Esophagus muscularis mucosa (tissue), 4 donors: ENCODE measurements at regions not wholly inside any gene's neighbourhood (a gene's known extent, or its start where the extent isn't known, plus 50 kb on each side); places are given as distances from the start of the nearest gene placed in this dataset.
"Not testable (repeated sequence)": the region's sequence is repeated elsewhere in the genome, so short reads cannot be mapped to it uniquely, and the experiment has no call there.

Experiments used
- DNase-seq: peaks from one replicate; pipeline ENCODE4 v3.0.0-alpha.2; 2017; ENCODE audit errors: extremely low spot score
- H3K27ac ChIP-seq, 4 donors: fragments of 200-600 bp; sonication (generic); replicated peaks in 1 of 4; 1 replicate in 3 of 4; 2 replicates in 1 of 4; pipeline ENCODE4 v1.5.1; 2016 to 2019; ENCODE audit warnings: mild to moderate bottlenecking in 1 of 4
- H3K27me3 ChIP-seq, 4 donors: fragments of 200-600 bp; sonication (generic); one replicate each; pipeline versions ENCODE4 v1.5.1 to v1.6.0; 2016 to 2019
- H3K36me3 ChIP-seq, 4 donors: fragments of 200-600 bp; sonication (generic); one replicate each; pipeline ENCODE4 v1.5.1; 2016 to 2019
- H3K4me1 ChIP-seq, 4 donors: fragments of 200-600 bp; sonication (generic); one replicate each; pipeline ENCODE4 v1.5.1; 2016 to 2019
- H3K4me3 ChIP-seq, 4 donors: fragments of 200-600 bp; sonication (generic); 1 replicate in 2 of 4; 2 replicates in 2 of 4; pipeline ENCODE4 v1.5.1; 2016 to 2019; ENCODE audit warnings: mild to moderate bottlenecking in 4 of 4, moderate library complexity in 1 of 4
- H3K9me3 ChIP-seq, 4 donors: fragments of 200-600 bp; sonication (generic); 1 replicate in 3 of 4; 2 replicates in 1 of 4; pipeline ENCODE4 v1.5.1; 2016 to 2019
- EP300 ChIP-seq: sonication (generic); formaldehyde crosslinking; IDR thresholded peaks from one replicate; pipeline ENCODE4 v1.6.1; 2017; ENCODE audit warnings: antibody characterized with exemption
- POLR2A ChIP-seq: fragments of 450-650 bp; IDR thresholded peaks from one replicate; pipeline ENCODE4 v1.6.1; 2017; ENCODE audit warnings: antibody characterized with exemption, moderate library complexity, mild to moderate bottlenecking, low read depth
- POLR2AphosphoS5 ChIP-seq, 2 donors: sonication (generic); formaldehyde crosslinking; IDR thresholded peaks; one replicate each; pipeline ENCODE4 v1.6.1; 2017; ENCODE audit warnings: antibody characterized with exemption in 2 of 2
- WGBS: methylation state at CpG from one replicate; pipeline ENCODE4 v1.1.5; 2018; 5-methylcytosine and 5-hydroxymethylcytosine counted together
- intact Hi-C: fragments of 100-400 bp; cut with DNase I; formaldehyde crosslinking; loops from one replicate; pipeline ENCODE4 v1.15.1; 2023
- TF ChIP-seq, protein P1 (sequence below), 3 experiments: fragments of 200-600 bp in 2 of 3; fragments of 450-650 bp in 1 of 3; sonication (generic) in 2 of 3; IDR thresholded peaks; one replicate each; pipeline ENCODE4 v1.5.1; 2017 to 2019; ENCODE audit warnings: antibody characterized with exemption in 3 of 3, mild to moderate bottlenecking in 2 of 3, moderate library complexity in 1 of 3

DNA sequence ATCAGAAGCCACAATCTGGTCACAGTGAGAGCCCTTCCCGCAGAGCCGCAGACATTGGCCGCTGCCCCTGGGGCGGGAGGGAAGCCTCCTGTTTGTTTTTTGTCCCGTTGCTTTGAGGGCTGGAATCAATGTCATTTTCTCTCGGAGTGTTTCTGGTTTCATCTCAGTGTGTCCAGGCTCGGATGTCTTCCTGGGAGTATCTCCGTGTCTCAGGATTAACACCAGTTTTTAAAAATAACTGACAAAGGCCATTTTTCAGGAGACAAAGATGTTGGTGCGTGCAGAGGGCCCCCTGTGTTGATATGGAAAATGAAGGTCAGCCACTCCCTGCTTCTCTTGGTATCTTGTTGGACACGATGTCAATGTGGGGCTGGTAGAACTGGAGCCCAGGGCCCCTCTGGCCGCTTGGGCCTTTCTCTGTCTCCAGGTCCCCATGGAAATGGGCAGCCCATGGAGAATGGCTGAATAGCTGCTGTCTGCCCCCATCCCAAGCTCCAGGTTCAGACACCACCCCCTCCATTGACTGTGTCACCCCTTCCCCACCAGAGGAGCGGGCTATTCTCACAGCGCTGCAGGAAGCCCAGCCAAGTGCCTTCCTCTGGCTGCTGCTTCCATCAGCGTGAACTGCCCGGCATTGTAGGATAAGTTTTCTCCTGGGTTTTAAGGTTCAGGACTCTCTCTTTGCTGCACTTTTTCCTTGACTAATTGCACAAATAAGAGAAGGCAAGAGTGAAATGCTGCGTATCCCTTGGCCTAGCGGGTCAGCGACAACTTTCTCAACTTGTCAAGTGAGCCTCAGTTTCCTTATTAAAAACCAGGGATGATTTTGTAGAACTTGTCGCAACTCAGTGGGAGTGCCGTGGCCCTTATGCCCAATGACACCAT is 72.2 kb upstream of the METTL9 start:
- no peak for TF ChIP-seq EP300
- TF ChIP-seq POLR2AphosphoS5 (IDR thresholded peaks at IDR 0.05) = no peak
- TF ChIP-seq POLR2A = no peak
- TF ChIP-seq, protein P1, sequence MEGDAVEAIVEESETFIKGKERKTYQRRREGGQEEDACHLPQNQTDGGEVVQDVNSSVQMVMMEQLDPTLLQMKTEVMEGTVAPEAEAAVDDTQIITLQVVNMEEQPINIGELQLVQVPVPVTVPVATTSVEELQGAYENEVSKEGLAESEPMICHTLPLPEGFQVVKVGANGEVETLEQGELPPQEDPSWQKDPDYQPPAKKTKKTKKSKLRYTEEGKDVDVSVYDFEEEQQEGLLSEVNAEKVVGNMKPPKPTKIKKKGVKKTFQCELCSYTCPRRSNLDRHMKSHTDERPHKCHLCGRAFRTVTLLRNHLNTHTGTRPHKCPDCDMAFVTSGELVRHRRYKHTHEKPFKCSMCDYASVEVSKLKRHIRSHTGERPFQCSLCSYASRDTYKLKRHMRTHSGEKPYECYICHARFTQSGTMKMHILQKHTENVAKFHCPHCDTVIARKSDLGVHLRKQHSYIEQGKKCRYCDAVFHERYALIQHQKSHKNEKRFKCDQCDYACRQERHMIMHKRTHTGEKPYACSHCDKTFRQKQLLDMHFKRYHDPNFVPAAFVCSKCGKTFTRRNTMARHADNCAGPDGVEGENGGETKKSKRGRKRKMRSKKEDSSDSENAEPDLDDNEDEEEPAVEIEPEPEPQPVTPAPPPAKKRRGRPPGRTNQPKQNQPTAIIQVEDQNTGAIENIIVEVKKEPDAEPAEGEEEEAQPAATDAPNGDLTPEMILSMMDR (IDR thresholded peaks at IDR 0.05) = no peak
- no peaks in the 10 kb centered on the region for H3K4me1 ChIP-seq
- H3K27ac ChIP-seq = no peak overlapping the region
- H3K27me3 ChIP-seq = no peaks in the 10 kb centered on the region
- no peak overlapping the region for H3K4me3 ChIP-seq
- intact Hi-C loops = no loop called here
- H3K36me3 ChIP-seq = no peaks in the 10 kb centered on the region
- 82% methylated on average over 18 of the region's 20 CpGs for WGBS
- DNase-seq = no peak
- no peaks in the 10 kb centered on the region for H3K9me3 ChIP-seq

DNA sequence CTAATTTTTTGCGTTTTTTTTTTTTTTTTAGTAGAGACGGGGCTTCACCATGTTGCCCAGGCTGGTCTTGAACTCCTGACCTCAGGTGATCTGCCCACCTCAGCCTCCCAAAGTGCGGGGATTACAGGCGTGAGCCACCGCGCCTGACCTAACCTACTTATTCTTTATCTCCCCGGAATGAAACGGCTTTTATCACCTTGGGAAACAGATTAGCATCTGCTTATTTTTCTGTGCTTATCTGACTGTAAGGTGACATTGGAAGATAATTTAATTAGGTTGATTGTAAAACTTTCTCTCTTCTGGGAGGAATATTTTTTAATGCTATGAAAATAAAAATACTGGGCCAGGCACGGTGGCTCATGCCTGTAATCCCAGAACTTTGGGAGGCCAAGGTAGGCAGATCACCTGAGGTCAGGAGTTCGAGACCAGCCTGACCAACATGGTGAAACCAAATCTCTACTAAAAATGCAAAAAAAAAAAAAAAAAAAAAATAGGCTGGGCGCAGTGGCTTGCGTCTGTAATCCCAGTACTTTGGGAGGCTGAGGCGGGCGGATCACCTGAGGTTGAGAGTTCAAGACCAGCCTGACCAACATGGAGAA is 70.2 kb upstream of the METTL9 start:
- H3K4me1 ChIP-seq, H3K4me3 ChIP-seq, H3K36me3 ChIP-seq, H3K27me3 ChIP-seq, DNase-seq, H3K27ac ChIP-seq, H3K9me3 ChIP-seq, intact Hi-C loops: not testable (repeated sequence)
- WGBS = 86% methylated on average over 13 of the region's 14 CpGs

DNA sequence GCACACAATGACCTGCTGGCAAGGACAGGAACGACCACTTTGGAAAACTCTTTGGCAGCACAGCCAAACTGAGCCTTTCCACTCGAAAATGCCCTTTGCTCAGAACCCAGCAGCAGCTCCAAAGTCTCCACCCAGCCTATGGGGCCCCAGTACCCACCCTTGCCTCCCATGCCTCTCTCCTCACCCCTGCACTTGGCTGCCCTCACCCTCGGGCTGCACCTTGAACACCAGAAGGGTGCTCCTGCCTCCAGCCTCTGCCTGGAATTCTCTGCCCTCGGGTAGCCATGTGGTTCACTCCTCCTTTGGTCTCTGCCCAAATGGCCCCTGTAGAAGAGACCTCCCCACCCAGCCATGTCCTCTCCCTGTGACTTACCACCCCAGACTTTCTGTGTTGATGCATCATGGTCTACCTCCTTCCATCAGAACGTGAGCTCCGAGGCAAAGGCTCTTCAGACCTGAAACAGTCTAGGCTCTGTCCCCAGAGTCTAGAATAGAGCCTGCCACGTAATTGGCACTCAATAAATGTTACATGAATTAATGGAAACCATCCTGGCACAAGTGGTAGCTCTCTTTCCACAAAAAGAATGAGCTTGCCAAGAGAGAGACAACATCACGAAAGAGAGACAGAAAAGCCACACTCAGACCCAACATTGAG is 68.5 kb upstream of the METTL9 start:
- H3K27me3 ChIP-seq, H3K4me3 ChIP-seq, intact Hi-C loops, H3K4me1 ChIP-seq, H3K27ac ChIP-seq, H3K36me3 ChIP-seq, DNase-seq, H3K9me3 ChIP-seq: not testable (repeated sequence)
- WGBS = 81% methylated on average over 5 of the region's 8 CpGs

DNA sequence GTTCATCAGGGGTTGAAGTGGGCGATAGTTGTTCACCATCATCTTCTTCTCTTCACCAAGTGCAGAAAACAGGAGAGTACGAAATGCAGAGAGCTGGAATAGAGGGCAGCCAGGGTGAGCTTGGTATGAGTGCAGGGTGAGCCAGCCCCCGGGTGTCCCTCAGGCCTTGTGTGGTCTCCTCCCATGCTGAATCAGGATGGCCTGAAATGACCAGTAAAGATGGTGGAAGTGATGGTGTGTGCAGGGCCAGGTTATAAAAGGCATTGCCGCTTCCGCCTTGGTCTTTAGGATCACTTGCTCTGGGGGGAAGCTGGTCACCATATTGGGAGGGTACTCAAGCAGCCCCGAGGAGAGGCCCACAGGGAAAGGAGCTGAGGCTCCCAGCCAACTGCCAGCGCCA is 66.4 kb upstream of the METTL9 start:
- H3K27ac ChIP-seq, H3K4me3 ChIP-seq, H3K27me3 ChIP-seq, H3K36me3 ChIP-seq, DNase-seq, H3K4me1 ChIP-seq, intact Hi-C loops, H3K9me3 ChIP-seq: not testable (repeated sequence)
- WGBS = 95% methylated on average over 4 of the region's 7 CpGs

DNA sequence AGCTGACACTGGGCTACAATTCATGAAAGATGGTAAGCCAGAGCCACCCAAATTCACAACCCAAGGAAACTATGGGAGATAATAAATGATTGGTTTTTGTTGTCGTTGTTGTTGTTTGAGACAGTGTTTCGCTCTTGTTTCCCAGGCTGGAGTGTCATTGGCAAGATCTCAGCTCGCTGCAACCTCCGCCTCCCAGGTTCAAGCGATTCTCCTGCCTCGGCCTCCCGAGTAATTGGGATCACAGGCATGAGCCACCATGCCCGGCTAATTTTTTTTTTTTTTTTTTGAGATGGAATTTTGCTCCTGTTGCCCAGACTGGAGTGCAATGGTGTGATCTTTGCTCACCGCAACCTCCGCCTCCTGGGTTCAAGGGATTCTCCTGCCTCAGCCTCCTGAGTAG is 65.9 kb upstream of the METTL9 start:
- 96% methylated on average over 9 of the region's 10 CpGs for WGBS
- H3K9me3 ChIP-seq, H3K36me3 ChIP-seq, H3K27me3 ChIP-seq, H3K4me1 ChIP-seq, H3K4me3 ChIP-seq, intact Hi-C loops, DNase-seq, H3K27ac ChIP-seq: not testable (repeated sequence)

DNA sequence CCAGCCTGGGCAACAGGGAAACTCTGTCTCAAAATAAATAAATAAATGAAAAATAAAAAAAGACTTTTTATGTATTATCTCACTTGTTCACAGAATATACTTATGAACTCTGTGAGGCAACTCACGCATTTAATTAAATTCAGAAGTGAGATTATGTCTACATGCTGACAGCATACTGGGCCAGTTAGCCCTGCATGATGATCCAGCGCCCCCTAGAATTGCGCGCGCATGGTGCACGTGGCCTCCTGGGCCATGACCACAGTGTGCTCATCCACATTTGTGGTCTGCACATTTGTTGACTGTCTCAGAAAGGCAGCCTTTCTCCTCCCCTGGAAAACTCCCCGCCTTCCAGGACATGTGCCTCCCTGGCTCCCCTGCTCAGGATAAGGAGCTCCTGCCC is 64.8 kb upstream of the METTL9 start:
- H3K27me3 ChIP-seq, H3K36me3 ChIP-seq, H3K27ac ChIP-seq, DNase-seq, H3K9me3 ChIP-seq, H3K4me3 ChIP-seq, intact Hi-C loops: not testable (repeated sequence)
- peaks cover 0 to 16% (median 7%) of the 10 kb centered on the region in 4 donors for H3K4me1 ChIP-seq
- 92% methylated on average over 7 of the region's 7 CpGs for WGBS

DNA sequence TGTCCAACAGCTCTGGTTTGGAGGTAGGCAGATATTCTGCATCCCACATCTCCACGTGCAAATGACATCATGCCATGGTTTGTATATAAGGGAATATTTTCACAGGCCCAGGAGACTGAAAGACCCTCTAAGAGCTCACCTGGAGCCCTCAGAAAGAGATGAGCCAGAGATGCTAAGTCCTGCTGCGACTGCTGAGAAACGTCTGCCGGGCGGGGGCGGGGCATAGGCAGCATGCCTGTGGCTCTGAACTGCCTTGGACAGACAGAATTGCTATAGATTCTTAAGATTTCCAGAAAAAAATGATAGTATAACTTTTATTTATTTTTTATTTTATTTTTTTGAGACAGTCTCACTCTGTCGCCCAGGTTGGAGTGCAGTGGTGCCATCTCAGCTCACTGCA is 64.2 kb upstream of the METTL9 start:
- H3K27ac ChIP-seq, DNase-seq, H3K27me3 ChIP-seq, H3K4me3 ChIP-seq, H3K36me3 ChIP-seq, H3K9me3 ChIP-seq, intact Hi-C loops: not testable (repeated sequence)
- no CpG with 5 or more reads among the region's 7 CpGs for WGBS
- H3K4me1 ChIP-seq = peaks cover 0 to 17% (median 8%) of the 10 kb centered on the region in 4 donors

DNA sequence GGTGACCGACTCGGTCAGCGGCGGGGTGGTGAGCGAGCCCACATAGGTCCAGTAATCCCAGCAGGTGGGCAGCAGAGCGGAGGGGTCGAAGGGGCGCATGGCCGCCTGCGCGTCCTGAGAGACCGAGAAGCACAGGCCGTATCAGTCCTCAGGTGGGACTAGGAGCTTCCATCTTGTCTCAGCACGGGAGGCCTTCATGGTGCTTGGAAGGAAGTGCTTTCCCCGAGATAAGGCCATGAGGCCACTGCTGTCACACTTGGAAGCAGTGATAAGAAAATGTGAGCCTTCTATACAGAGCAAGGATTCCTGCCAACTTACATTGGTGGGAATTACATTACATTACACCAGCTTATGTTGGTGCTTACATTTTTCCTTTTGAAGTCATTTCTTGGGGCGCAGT is 62.6 kb upstream of the METTL9 start:
- H3K4me3 ChIP-seq, H3K27me3 ChIP-seq, DNase-seq, intact Hi-C loops, H3K36me3 ChIP-seq, H3K9me3 ChIP-seq, H3K27ac ChIP-seq: not testable (repeated sequence)
- peaks cover 0 to 17% (median 8%) of the 10 kb centered on the region in 4 donors for H3K4me1 ChIP-seq
- WGBS = no CpG with 5 or more reads among the region's 16 CpGs

DNA sequence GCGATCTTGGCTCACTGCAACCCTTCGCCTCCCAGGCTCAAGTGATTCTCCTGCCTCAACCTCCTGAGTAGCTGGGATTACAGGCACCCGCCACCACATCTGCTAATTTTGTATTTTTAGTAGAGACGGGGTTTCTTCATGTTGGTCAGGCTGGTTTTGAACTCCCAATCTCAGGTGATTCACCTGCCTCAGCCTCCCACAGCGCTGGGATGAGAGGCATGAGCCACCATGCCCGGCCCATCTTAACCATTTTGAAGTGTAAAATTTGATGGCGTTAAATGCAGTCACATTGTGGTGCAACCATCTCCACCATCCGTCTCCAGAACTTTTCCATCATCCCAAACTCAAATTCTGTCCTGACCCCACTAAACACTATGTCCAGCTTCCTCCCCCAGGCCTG is 61.8 kb upstream of the METTL9 start:
- intact Hi-C loops, DNase-seq, H3K27me3 ChIP-seq, H3K4me3 ChIP-seq, H3K27ac ChIP-seq, H3K9me3 ChIP-seq, H3K36me3 ChIP-seq: not testable (repeated sequence)
- H3K4me1 ChIP-seq = peaks cover 0 to 17% (median 8%) of the 10 kb centered on the region in 4 donors
- 96% methylated on average over 8 of the region's 8 CpGs for whole genome bisulfite sequencing

DNA sequence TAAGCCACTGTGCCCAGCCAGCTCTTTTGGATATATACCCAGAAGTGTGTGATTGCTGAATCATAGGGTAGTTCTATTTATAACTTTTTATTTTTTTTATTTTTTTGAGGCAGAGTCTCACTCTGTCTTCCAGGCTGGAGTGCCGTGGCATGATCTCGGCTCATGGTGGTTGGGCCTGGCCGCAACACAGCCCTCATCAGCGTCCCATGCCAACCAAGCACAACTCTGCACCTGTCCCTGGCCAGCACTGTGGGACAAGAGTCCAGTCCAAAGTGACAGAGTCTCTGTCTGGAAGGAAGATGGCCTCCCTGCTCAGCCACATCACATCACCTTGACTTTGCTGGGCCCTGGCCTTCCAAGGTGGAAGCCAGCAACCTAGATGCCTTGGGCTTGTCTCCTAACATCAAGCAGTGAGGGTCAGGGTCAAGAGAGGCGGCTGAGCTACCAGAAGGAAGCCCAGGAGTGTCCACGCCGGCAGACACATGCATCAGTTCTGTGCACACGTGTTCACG is 60.2 kb upstream of the METTL9 start:
- H3K36me3 ChIP-seq, H3K9me3 ChIP-seq, H3K27me3 ChIP-seq, intact Hi-C loops, DNase-seq, H3K4me3 ChIP-seq: not testable (repeated sequence)
- H3K27ac ChIP-seq = peak overlapping the region in 3 of 4 donors; percentile 19 to 54 (median 35)
- 85% methylated on average over 9 of the region's 9 CpGs for WGBS
- H3K4me1 ChIP-seq = peaks cover 0 to 17% (median 8%) of the 10 kb centered on the region in 4 donors
